Endodermal cell (in vitro differentiated cells): ENCODE measurements at regions not wholly inside any gene's neighbourhood (a gene's known extent, or its start where the extent isn't known, plus 50 kb on each side); places are given as distances from the start of the nearest gene placed in this dataset.

Experiments
- DNase-seq: peaks from one replicate; pipeline ENCODE4 v3.0.0-alpha.2; 2017
- H3K27ac ChIP-seq: 2 replicates; pipeline ENCODE4 v1.5.1; 2013; ENCODE audit warnings: mild to moderate bottlenecking, low read depth, low read length, moderate library complexity
- H3K27me3 ChIP-seq: 2 replicates; pipeline ENCODE4 v1.6.1; 2013; ENCODE audit warnings: mild to moderate bottlenecking, low read length, moderate library complexity; ENCODE audit not compliant: insufficient read depth, control insufficient read depth, poor library complexity, severe bottlenecking
- H3K36me3 ChIP-seq: 2 replicates; pipeline ENCODE4 v1.7.0; 2013; ENCODE audit warnings: mild to moderate bottlenecking, low read length, moderate library complexity; ENCODE audit not compliant: control insufficient read depth, insufficient read depth
- H3K4me1 ChIP-seq: one replicate; pipeline ENCODE4 v1.7.0; 2013; ENCODE audit warnings: low read length; ENCODE audit not compliant: control insufficient read depth, insufficient read depth
- H3K4me3 ChIP-seq: 2 replicates; pipeline ENCODE4 v1.5.1; 2013; ENCODE audit warnings: mild to moderate bottlenecking, low read length, moderate library complexity
- H3K9ac ChIP-seq: 2 replicates; pipeline ENCODE4 v1.6.1; 2013; ENCODE audit warnings: mild to moderate bottlenecking, low read length, moderate library complexity; ENCODE audit not compliant: poor library complexity, severe bottlenecking; ENCODE audit errors: extremely low read depth
- H3K9me3 ChIP-seq: 2 replicates; pipeline ENCODE4 v1.6.1; 2013; ENCODE audit warnings: mild to moderate bottlenecking, low read length, moderate library complexity; ENCODE audit not compliant: control insufficient read depth
- H3K27ac Mint-ChIP-seq: 2 replicates; pipeline ENCODE4 v1.8.0; 2020; ENCODE audit warnings: mixed read lengths
- H3K27me3 Mint-ChIP-seq: 2 replicates; pipeline ENCODE4 v1.8.0; 2021; ENCODE audit warnings: mild to moderate bottlenecking, mixed read lengths; ENCODE audit not compliant: insufficient read depth
- H3K36me3 Mint-ChIP-seq: 2 replicates; pipeline ENCODE4 v1.8.0; 2020; ENCODE audit warnings: low read depth, mixed read lengths
- H3K4me1 Mint-ChIP-seq: 2 replicates; pipeline ENCODE4 v1.8.0; 2020; ENCODE audit warnings: mixed read lengths
- H3K4me3 Mint-ChIP-seq: 2 replicates; pipeline ENCODE4 v1.8.0; 2020; ENCODE audit warnings: mild to moderate bottlenecking, moderate library complexity, mixed read lengths
- H3K9me3 Mint-ChIP-seq: 2 replicates; pipeline ENCODE4 v1.8.0; 2020; ENCODE audit warnings: mild to moderate bottlenecking, mixed read lengths
- CTCF ChIP-seq: fragments of 200-600 bp; sonication (generic); conservative IDR thresholded peaks from 2 replicates; pipeline ENCODE4 v1.5.0; 2021; ENCODE audit warnings: antibody characterized with exemption, mild to moderate bottlenecking
- WGBS, 2 experiments: methylation state at CpG; one replicate each; pipeline versions ENCODE4 v1.1.5 to v1.1.7; 2013; ENCODE audit warnings: missing lambda C conversion rate in 2 of 2, mixed read lengths in 1 of 2; ENCODE audit not compliant: insufficient coverage in 1 of 2, insufficient read length in 1 of 2; 5-methylcytosine and 5-hydroxymethylcytosine counted together

- whole genome bisulfite sequencing, 2 experiments: 93 to 96% methylated on average over 3 to 6 of the region's 6 CpGs
- H3K4me3 ChIP-seq: no peak overlapping the region
- H3K27ac Mint-ChIP-seq: no peak overlapping the region
- no peaks in the 10 kb centered on the region for H3K36me3 Mint-ChIP-seq
- no peaks in the 10 kb centered on the region for H3K36me3 ChIP-seq
- H3K27ac ChIP-seq: no peak overlapping the region
- peaks cover 26% of the 10 kb centered on the region for H3K4me1 Mint-ChIP-seq
- DNase-seq: peak; percentile 22
- H3K27me3 ChIP-seq: peaks cover 6% of the 10 kb centered on the region
- H3K4me3 Mint-ChIP-seq: no peak overlapping the region
- no peak for TF ChIP-seq CTCF
- no peak overlapping the region for H3K9ac ChIP-seq
- no peaks in the 10 kb centered on the region for H3K9me3 ChIP-seq
- H3K4me1 ChIP-seq: no peaks in the 10 kb centered on the region
- H3K27me3 Mint-ChIP-seq: peaks cover 15% of the 10 kb centered on the region
- H3K9me3 Mint-ChIP-seq: no peaks in the 10 kb centered on the region
Observed at GRCh38 chr2:129892773-129893172, 86.7 kb upstream of the RAB6C start.

GRCh38 chr2:129893244-129893643 lies 86.2 kb upstream of the RAB6C start:
- no peaks in the 10 kb centered on the region for H3K9me3 Mint-ChIP-seq
- no peak overlapping the region for H3K27ac ChIP-seq
- TF ChIP-seq CTCF: no peak
- 87 to 94% methylated on average over 5 to 8 of the region's 8 CpGs for WGBS, 2 experiments
- H3K36me3 Mint-ChIP-seq: no peaks in the 10 kb centered on the region
- no peaks in the 10 kb centered on the region for H3K9me3 ChIP-seq
- no peak overlapping the region for H3K9ac ChIP-seq
- no peaks in the 10 kb centered on the region for H3K4me1 ChIP-seq
- peaks cover 15% of the 10 kb centered on the region for H3K27me3 Mint-ChIP-seq
- no peak for DNase-seq
- H3K4me1 Mint-ChIP-seq: peaks cover 26% of the 10 kb centered on the region
- peaks cover 6% of the 10 kb centered on the region for H3K27me3 ChIP-seq
- no peak overlapping the region for H3K4me3 ChIP-seq
- H3K36me3 ChIP-seq: no peaks in the 10 kb centered on the region
- no peak overlapping the region for H3K4me3 Mint-ChIP-seq
- H3K27ac Mint-ChIP-seq: no peak overlapping the region

GRCh38 chr2:129894616-129895015 lies 84.8 kb upstream of the RAB6C start:
- Histone ChIP-seq H3K27ac (no peak overlapping the region), H3K4me1 (no peaks in the 10 kb centered on the region), H3K36me3 (no peaks in the 10 kb centered on the region), H3K9ac (no peak overlapping the region), H3K27me3 (peaks cover under 1% of the 10 kb centered on the region), H3K9me3 (no peaks in the 10 kb centered on the region), H3K4me3 (no peak overlapping the region)
- peaks cover 6% of the 10 kb centered on the region for H3K9me3 Mint-ChIP-seq
- no peak overlapping the region for H3K4me3 Mint-ChIP-seq
- H3K27ac Mint-ChIP-seq: no peak overlapping the region
- DNase-seq: no peak
- 67 to 94% methylated on average over 1 to 8 of the region's 8 CpGs for WGBS, 2 experiments
- H3K36me3 Mint-ChIP-seq: no peaks in the 10 kb centered on the region
- H3K27me3 Mint-ChIP-seq: peaks cover 16% of the 10 kb centered on the region
- peaks cover 19% of the 10 kb centered on the region for H3K4me1 Mint-ChIP-seq
- no peak for TF ChIP-seq CTCF
